ENCODE measurements at regions not wholly inside any gene's neighbourhood (a gene's known extent, or its start where the extent isn't known, plus 50 kb on each side); places are given as distances from the start of the nearest gene placed in this dataset.

- no peaks in the 10 kb centered on the region for H3K27me3 ChIP-seq
- no peak overlapping the region for H3K27ac ChIP-seq
- TF ChIP-seq CTCF (IDR thresholded peaks at IDR 0.05): no peak
- no peak for TF ChIP-seq POLR2A (IDR thresholded peaks at IDR 0.05)
- H3K36me3 ChIP-seq: no peaks in the 10 kb centered on the region
- intact Hi-C loops (cut with DNase I): no loop called here
- no peak for DNase-seq
- no peaks in the 10 kb centered on the region for H3K9me3 ChIP-seq
- no peaks in the 10 kb centered on the region for H3K4me1 ChIP-seq
- H3K4me3 ChIP-seq (replicated peaks in 1 of 3): no peak overlapping the region
These were observed 720.3 kb upstream of the ARPP21 start for GRCh38 chr3:34919025-34919424.

- Histone ChIP-seq H3K27ac (no peak overlapping the region), H3K9me3 (no peaks in the 10 kb centered on the region), H3K36me3 (no peaks in the 10 kb centered on the region), H3K4me3 (replicated peaks in 1 of 3) (no peak overlapping the region), H3K4me1 (no peaks in the 10 kb centered on the region), H3K27me3 (no peaks in the 10 kb centered on the region)
- TF ChIP-seq POLR2A (IDR thresholded peaks at IDR 0.05) (no peak), CTCF (IDR thresholded peaks at IDR 0.05) (no peak)
- intact Hi-C loops (cut with DNase I): no loop called here
- DNase-seq: no peak
These were observed 718.5 kb upstream of the ARPP21 start for GRCh38 chr3:34920806-34921205.

- intact Hi-C loops (cut with DNase I): no loop called here
- Histone ChIP-seq H3K36me3 (no peaks in the 10 kb centered on the region), H3K27ac (no peak overlapping the region), H3K4me3 (replicated peaks in 1 of 3) (no peak overlapping the region), H3K9me3 (no peaks in the 10 kb centered on the region), H3K4me1 (no peaks in the 10 kb centered on the region), H3K27me3 (no peaks in the 10 kb centered on the region)
- 91 to 95% methylated on average over 2 of the region's 2 CpGs for WGBS, 2 donors
- TF ChIP-seq CTCF (IDR thresholded peaks at IDR 0.05): no peak
- no peak for TF ChIP-seq POLR2A (IDR thresholded peaks at IDR 0.05)
- DNase-seq: no peak
These were observed 714.4 kb upstream of the ARPP21 start for GRCh38 chr3:34924961-34925360.

- WGBS, 2 donors: 91 to 95% methylated on average over 1 of the region's 1 CpG
- Histone ChIP-seq H3K4me3 (replicated peaks in 1 of 3) (no peak overlapping the region), H3K9me3 (no peaks in the 10 kb centered on the region), H3K27me3 (no peaks in the 10 kb centered on the region), H3K36me3 (no peaks in the 10 kb centered on the region), H3K27ac (no peak overlapping the region), H3K4me1 (no peaks in the 10 kb centered on the region)
- intact Hi-C loops (cut with DNase I): no loop called here
- DNase-seq: no peak
- TF ChIP-seq CTCF (IDR thresholded peaks at IDR 0.05): no peak
- TF ChIP-seq POLR2A (IDR thresholded peaks at IDR 0.05): no peak
These were observed 713.5 kb upstream of the ARPP21 start for GRCh38 chr3:34925851-34926250.

GRCh38 chr3:34929036-34929435 is 710.3 kb upstream of the ARPP21 start:
- Histone ChIP-seq H3K9me3 (no peaks in the 10 kb centered on the region), H3K4me3 (replicated peaks in 1 of 3) (no peak overlapping the region), H3K27me3 (no peaks in the 10 kb centered on the region), H3K36me3 (no peaks in the 10 kb centered on the region), H3K4me1 (no peaks in the 10 kb centered on the region), H3K27ac (no peak overlapping the region)
- TF ChIP-seq POLR2A (IDR thresholded peaks at IDR 0.05): no peak
- no peak for TF ChIP-seq CTCF (IDR thresholded peaks at IDR 0.05)
- intact Hi-C loops (cut with DNase I): no loop called here
- DNase-seq: no peak
